Esophagus squamous epithelium (tissue), 4 donors: ENCODE measurements at regions not wholly inside any gene's neighbourhood (a gene's known extent, or its start where the extent isn't known, plus 50 kb on each side); places are given as distances from the start of the nearest gene placed in this dataset.

ENCODE experiments used
- POLR2A ChIP-seq, 4 donors: fragments of 450-650 bp; IDR thresholded peaks; one replicate each; pipeline ENCODE4 v1.6.1; 2017; ENCODE audit warnings: antibody characterized with exemption in 4 of 4, mild to moderate bottlenecking in 4 of 4, moderate library complexity in 3 of 4
- TF ChIP-seq, protein P1 (sequence below), 6 experiments: fragments of 450-650 bp in 4 of 6; fragments of 200-600 bp in 2 of 6; sonication (generic) in 2 of 6; IDR thresholded peaks; one replicate each; pipeline ENCODE4 v1.5.1; 2016 to 2019; ENCODE audit warnings: antibody characterized with exemption in 6 of 6, mild to moderate bottlenecking in 4 of 6, moderate library complexity in 4 of 6

- TF ChIP-seq, protein P1, sequence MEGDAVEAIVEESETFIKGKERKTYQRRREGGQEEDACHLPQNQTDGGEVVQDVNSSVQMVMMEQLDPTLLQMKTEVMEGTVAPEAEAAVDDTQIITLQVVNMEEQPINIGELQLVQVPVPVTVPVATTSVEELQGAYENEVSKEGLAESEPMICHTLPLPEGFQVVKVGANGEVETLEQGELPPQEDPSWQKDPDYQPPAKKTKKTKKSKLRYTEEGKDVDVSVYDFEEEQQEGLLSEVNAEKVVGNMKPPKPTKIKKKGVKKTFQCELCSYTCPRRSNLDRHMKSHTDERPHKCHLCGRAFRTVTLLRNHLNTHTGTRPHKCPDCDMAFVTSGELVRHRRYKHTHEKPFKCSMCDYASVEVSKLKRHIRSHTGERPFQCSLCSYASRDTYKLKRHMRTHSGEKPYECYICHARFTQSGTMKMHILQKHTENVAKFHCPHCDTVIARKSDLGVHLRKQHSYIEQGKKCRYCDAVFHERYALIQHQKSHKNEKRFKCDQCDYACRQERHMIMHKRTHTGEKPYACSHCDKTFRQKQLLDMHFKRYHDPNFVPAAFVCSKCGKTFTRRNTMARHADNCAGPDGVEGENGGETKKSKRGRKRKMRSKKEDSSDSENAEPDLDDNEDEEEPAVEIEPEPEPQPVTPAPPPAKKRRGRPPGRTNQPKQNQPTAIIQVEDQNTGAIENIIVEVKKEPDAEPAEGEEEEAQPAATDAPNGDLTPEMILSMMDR (IDR thresholded peaks at IDR 0.05): no peak
- TF ChIP-seq POLR2A (IDR thresholded peaks at IDR 0.05): no peak
Observed at GRCh38 chr3:187593451-187593850, 76.7 kb downstream of the SST start.
